Activated CD4-positive, alpha-beta memory T cell treated with anti-CD3 and anti-CD28 coated beads for 36 hours (primary cell): ENCODE measurements at regions not wholly inside any gene's neighbourhood (a gene's known extent, or its start where the extent isn't known, plus 50 kb on each side); places are given as distances from the start of the nearest gene placed in this dataset.

Experiments used
- CTCF ChIA-PET: fragments of 350-600 bp; sonication (Branson Sonifier 250); formaldehyde crosslinking; loops from one replicate; lab custom pipeline; 2021; ENCODE audit warnings: antibody characterized with exemption, inconsistent platforms; lab: Charles Lee
- POLR2A ChIA-PET: fragments of 350-600 bp; sonication (Branson Sonifier 250); formaldehyde crosslinking; loops from one replicate; lab custom pipeline; 2021; ENCODE audit warnings: antibody characterized with exemption; lab: Charles Lee
- DNase-seq: peaks from one replicate; pipeline ENCODE4 v3.0.0-alpha.2; 2020
- H3K27ac Mint-ChIP-seq: one replicate; pipeline ENCODE4 v1.8.0; 2021; ENCODE audit warnings: mixed read lengths
- H3K27me3 Mint-ChIP-seq: one replicate; pipeline ENCODE4 v1.8.0; 2021; ENCODE audit warnings: mixed read lengths
- H3K36me3 Mint-ChIP-seq: one replicate; pipeline ENCODE4 v1.8.0; 2021; ENCODE audit warnings: mixed read lengths
- H3K4me1 Mint-ChIP-seq: one replicate; pipeline ENCODE4 v1.8.0; 2021; ENCODE audit warnings: low read depth, mixed read lengths
- H3K4me3 Mint-ChIP-seq: one replicate; pipeline ENCODE4 v1.8.0; 2021; ENCODE audit warnings: mild to moderate bottlenecking, mixed read lengths
- H3K9me3 Mint-ChIP-seq: one replicate; pipeline ENCODE4 v1.8.0; 2021; ENCODE audit warnings: mixed read lengths
- intact Hi-C: fragments of 100-400 bp; cut with micrococcal nuclease; formaldehyde crosslinking; loops from one replicate; pipeline ENCODE4 v1.15.1; 2023

GRCh38 chr9:13429301-13430190 lies 150.1 kb upstream of the MPDZ start:
- no peak for DNase-seq
- no peaks in the 10 kb centered on the region for H3K4me1 Mint-ChIP-seq
- intact Hi-C loops = loop anchor here (10.0 kb wide), 2 partner anchors 995 to 1335 kb away; no protein-coding TSS in a partner anchor
- no peak overlapping the region for H3K27ac Mint-ChIP-seq
- no peaks in the 10 kb centered on the region for H3K9me3 Mint-ChIP-seq
- no peaks in the 10 kb centered on the region for H3K36me3 Mint-ChIP-seq
- no peaks in the 10 kb centered on the region for H3K27me3 Mint-ChIP-seq
- POLR2A ChIA-PET = no interaction called here
- CTCF ChIA-PET = interaction anchor here (0.7 to 5.0 kb wide), 4 partner anchors 59 to 1005 kb away, joined by 3 to 50 read pairs (median 4); no protein-coding TSS in a partner anchor
- no peak overlapping the region for H3K4me3 Mint-ChIP-seq

GRCh38 chr9:13428766-13429165 lies 149.3 kb upstream of the MPDZ start:
- ChIA-PET POLR2A (no interaction called here), CTCF (interaction anchor here (1.0 to 5.0 kb wide), 6 partner anchors 11 to 1006 kb away, joined by 3 to 50 read pairs (median 4); no protein-coding TSS in a partner anchor)
- Mint-ChIP-seq H3K27ac (no peak overlapping the region), H3K4me1 (no peaks in the 10 kb centered on the region), H3K27me3 (no peaks in the 10 kb centered on the region), H3K36me3 (no peaks in the 10 kb centered on the region), H3K4me3 (no peak overlapping the region), H3K9me3 (no peaks in the 10 kb centered on the region)
- intact Hi-C loops = loop anchor here (10.0 kb wide), 2 partner anchors 996 to 1336 kb away; no protein-coding TSS in a partner anchor
- no peak for DNase-seq

GRCh38 chr9:13427587-13427986 lies 148.1 kb upstream of the MPDZ start:
- no peak for DNase-seq
- Mint-ChIP-seq H3K4me1 (no peaks in the 10 kb centered on the region), H3K9me3 (no peaks in the 10 kb centered on the region), H3K27ac (no peak overlapping the region), H3K36me3 (no peaks in the 10 kb centered on the region), H3K27me3 (no peaks in the 10 kb centered on the region), H3K4me3 (no peak overlapping the region)
- POLR2A ChIA-PET = no interaction called here
- CTCF ChIA-PET = interaction anchor here (0.7 to 5.0 kb wide), 12 partner anchors 10 to 1707 kb away, joined by 3 to 50 read pairs (median 4); no protein-coding TSS in a partner anchor
- intact Hi-C loops = loop anchor here (1.0 to 10.0 kb wide), 3 partner anchors 926 to 1337 kb away; no protein-coding TSS in a partner anchor

GRCh38 chr9:13426606-13427005 lies 147.1 kb upstream of the MPDZ start:
- Mint-ChIP-seq H3K27me3 (no peaks in the 10 kb centered on the region), H3K4me1 (no peaks in the 10 kb centered on the region), H3K36me3 (no peaks in the 10 kb centered on the region), H3K27ac (no peak overlapping the region), H3K4me3 (no peak overlapping the region), H3K9me3 (no peaks in the 10 kb centered on the region)
- ChIA-PET POLR2A (no interaction called here), CTCF (interaction anchor here (0.6 to 5.0 kb wide), 5 partner anchors 9 to 943 kb away, joined by 3 to 50 read pairs (median 4); no protein-coding TSS in a partner anchor)
- no peak for DNase-seq
- intact Hi-C loops = loop anchor here (1.0 to 10.0 kb wide), 3 partner anchors 927 to 1338 kb away; no protein-coding TSS in a partner anchor

GRCh38 chr9:13424872-13425271 lies 145.4 kb upstream of the MPDZ start:
- Mint-ChIP-seq H3K4me3 (no peak overlapping the region), H3K9me3 (no peaks in the 10 kb centered on the region), H3K36me3 (no peaks in the 10 kb centered on the region), H3K27ac (no peak overlapping the region), H3K27me3 (no peaks in the 10 kb centered on the region), H3K4me1 (no peaks in the 10 kb centered on the region)
- intact Hi-C loops = loop anchor here (10.0 kb wide), 2 partner anchors 1000 to 1340 kb away; no protein-coding TSS in a partner anchor
- no peak for DNase-seq
- ChIA-PET CTCF (no interaction called here), POLR2A (no interaction called here)

GRCh38 chr9:13424204-13424603 lies 144.7 kb upstream of the MPDZ start:
- intact Hi-C loops = loop anchor here (10.0 kb wide), 2 partner anchors 1001 to 1341 kb away; no protein-coding TSS in a partner anchor
- CTCF ChIA-PET = no interaction called here
- Mint-ChIP-seq H3K9me3 (no peaks in the 10 kb centered on the region), H3K27me3 (no peaks in the 10 kb centered on the region), H3K27ac (no peak overlapping the region), H3K4me1 (no peaks in the 10 kb centered on the region), H3K36me3 (no peaks in the 10 kb centered on the region), H3K4me3 (no peak overlapping the region)
- POLR2A ChIA-PET = no interaction called here
- no peak for DNase-seq

- no peaks in the 10 kb centered on the region for H3K27me3 Mint-ChIP-seq
- ChIA-PET CTCF (no interaction called here), POLR2A (no interaction called here)
- no peak for DNase-seq
- intact Hi-C loops = no loop called here
- H3K4me3 Mint-ChIP-seq = no peak overlapping the region
- H3K9me3 Mint-ChIP-seq = no peaks in the 10 kb centered on the region
- H3K36me3 Mint-ChIP-seq = no peaks in the 10 kb centered on the region
- H3K4me1 Mint-ChIP-seq = no peaks in the 10 kb centered on the region
- no peak overlapping the region for H3K27ac Mint-ChIP-seq
Observed at GRCh38 chr9:13414349-13414748, 134.9 kb upstream of the MPDZ start.

- ChIA-PET CTCF (no interaction called here), POLR2A (no interaction called here)
- Mint-ChIP-seq H3K27ac (no peak overlapping the region), H3K27me3 (no peaks in the 10 kb centered on the region), H3K4me1 (no peaks in the 10 kb centered on the region), H3K36me3 (no peaks in the 10 kb centered on the region), H3K9me3 (no peaks in the 10 kb centered on the region), H3K4me3 (no peak overlapping the region)
- no peak for DNase-seq
- intact Hi-C loops = no loop called here
Observed at GRCh38 chr9:13412331-13412730, 132.8 kb upstream of the MPDZ start.

- Mint-ChIP-seq H3K27me3 (no peaks in the 10 kb centered on the region), H3K36me3 (no peaks in the 10 kb centered on the region), H3K4me1 (no peaks in the 10 kb centered on the region), H3K9me3 (no peaks in the 10 kb centered on the region), H3K27ac (no peak overlapping the region), H3K4me3 (no peak overlapping the region)
- POLR2A ChIA-PET = no interaction called here
- CTCF ChIA-PET = no interaction called here
- intact Hi-C loops = no loop called here
- DNase-seq = no peak
Observed at GRCh38 chr9:13411791-13412190, 132.3 kb upstream of the MPDZ start.

- Mint-ChIP-seq H3K4me1 (no peaks in the 10 kb centered on the region), H3K27ac (no peak overlapping the region), H3K36me3 (no peaks in the 10 kb centered on the region), H3K9me3 (no peaks in the 10 kb centered on the region), H3K27me3 (no peaks in the 10 kb centered on the region), H3K4me3 (no peak overlapping the region)
- no peak for DNase-seq
- CTCF ChIA-PET = no interaction called here
- POLR2A ChIA-PET = no interaction called here
- intact Hi-C loops = no loop called here
Observed at GRCh38 chr9:13410566-13411031, 131.1 kb upstream of the MPDZ start.

- no peak overlapping the region for H3K27ac Mint-ChIP-seq
- H3K4me3 Mint-ChIP-seq = no peak overlapping the region
- H3K9me3 Mint-ChIP-seq = peaks cover 2% of the 10 kb centered on the region
- POLR2A ChIA-PET = no interaction called here
- no peak for DNase-seq
- H3K36me3 Mint-ChIP-seq = no peaks in the 10 kb centered on the region
- H3K27me3 Mint-ChIP-seq = no peaks in the 10 kb centered on the region
- H3K4me1 Mint-ChIP-seq = no peaks in the 10 kb centered on the region
- intact Hi-C loops = no loop called here
- CTCF ChIA-PET = no interaction called here
Observed at GRCh38 chr9:13397661-13398060, 118.2 kb upstream of the MPDZ start.

GRCh38 chr9:13397220-13397619 lies 117.7 kb upstream of the MPDZ start:
- intact Hi-C loops = no loop called here
- H3K36me3 Mint-ChIP-seq = no peaks in the 10 kb centered on the region
- no peaks in the 10 kb centered on the region for H3K4me1 Mint-ChIP-seq
- H3K4me3 Mint-ChIP-seq = no peak overlapping the region
- ChIA-PET POLR2A (no interaction called here), CTCF (no interaction called here)
- no peak for DNase-seq
- no peak overlapping the region for H3K27ac Mint-ChIP-seq
- no peaks in the 10 kb centered on the region for H3K27me3 Mint-ChIP-seq
- H3K9me3 Mint-ChIP-seq = peaks cover 5% of the 10 kb centered on the region
